HG03103 (cell line): ENCODE measurements at regions not wholly inside any gene's neighbourhood (a gene's known extent, or its start where the extent isn't known, plus 50 kb on each side); places are given as distances from the start of the nearest gene placed in this dataset.
"Not testable (repeated sequence)": the region's sequence is repeated elsewhere in the genome, so short reads cannot be mapped to it uniquely, and the experiment has no call there.

Experiments
- ATAC-seq: cut with Tn5 transposase; IDR thresholded peaks from one replicate; pipeline ENCODE4 v1.9.1; 2021; ENCODE audit warnings: low read depth; ENCODE audit not compliant: unreplicated experiment

DNA sequence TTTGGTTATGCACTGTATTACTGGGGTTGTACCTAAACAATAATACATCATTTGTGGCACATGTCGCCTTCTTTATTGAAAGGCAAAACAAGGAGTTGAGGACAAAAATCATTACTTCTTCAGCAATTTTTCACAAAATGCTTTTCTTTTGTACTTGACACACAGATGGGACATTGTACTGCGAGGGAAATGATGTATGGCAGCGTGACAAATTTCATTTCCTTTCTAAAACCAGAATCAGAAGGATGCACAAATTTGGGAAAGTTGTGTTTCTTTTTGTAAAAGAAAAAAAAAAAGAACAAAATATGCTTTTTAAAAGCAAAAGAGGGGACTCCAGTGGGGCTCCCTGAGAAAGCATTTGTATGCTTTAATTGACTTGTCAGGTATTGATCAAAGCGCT is 394.0 kb upstream of the SLC35B3 start:
- no peak for ATAC-seq

DNA sequence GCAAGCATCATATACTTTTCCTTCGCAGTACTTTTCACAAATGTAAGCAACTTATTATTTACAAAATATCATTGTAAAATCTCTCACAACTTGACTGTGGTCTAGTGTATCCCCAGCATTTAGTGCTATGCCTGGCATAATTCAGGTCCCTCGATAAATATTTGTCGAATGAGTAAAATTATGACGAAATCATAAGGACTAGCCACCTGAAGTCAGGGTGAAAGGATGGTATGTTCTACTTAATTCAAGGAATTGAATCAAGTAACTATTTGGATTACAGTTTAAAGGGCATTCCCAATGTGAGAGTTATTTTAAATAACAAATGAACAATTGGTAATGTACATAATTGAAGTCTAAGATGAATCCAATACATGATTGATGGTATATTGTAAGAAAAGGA is 393.0 kb upstream of the SLC35B3 start:
- no peak for ATAC-seq

DNA sequence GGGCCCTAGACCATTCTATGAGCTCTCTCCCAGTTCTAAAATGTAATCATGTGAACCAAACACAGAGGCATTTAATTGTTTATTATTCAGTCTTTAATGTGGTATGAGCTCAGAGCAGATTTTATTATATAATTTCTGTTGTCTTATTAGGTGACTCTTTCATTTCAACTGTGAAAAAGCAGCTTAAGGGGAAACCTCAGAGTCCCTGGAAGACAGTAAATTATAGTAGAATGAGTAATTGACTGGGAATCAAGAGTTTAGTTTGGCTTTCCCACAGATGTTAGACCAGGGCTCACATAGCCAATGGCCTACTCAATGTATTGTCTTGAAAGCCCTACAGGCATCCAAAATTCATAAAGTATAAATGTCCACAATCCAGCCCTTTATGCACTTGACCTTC is 390.4 kb upstream of the SLC35B3 start:
- no peak for ATAC-seq

DNA sequence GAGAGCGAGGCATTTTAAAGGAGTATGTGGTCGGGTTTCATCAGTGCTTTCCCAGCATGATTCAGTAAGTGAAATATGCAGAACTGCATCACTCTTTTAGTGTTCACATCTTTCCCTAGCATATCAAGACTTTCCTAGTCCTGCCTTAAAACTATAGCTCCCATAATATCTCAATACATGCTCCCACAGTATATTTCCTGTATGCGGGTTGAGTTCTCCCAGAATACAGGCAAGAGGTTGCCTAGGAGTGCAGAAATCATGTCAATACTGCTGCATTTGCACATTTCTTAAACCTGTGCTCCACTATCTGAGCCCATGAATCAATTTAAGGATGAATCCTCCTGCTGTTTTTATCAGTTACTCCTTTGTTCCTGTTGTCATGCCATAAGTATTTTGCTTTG is 386.6 kb upstream of the SLC35B3 start:
- no peak for ATAC-seq

DNA sequence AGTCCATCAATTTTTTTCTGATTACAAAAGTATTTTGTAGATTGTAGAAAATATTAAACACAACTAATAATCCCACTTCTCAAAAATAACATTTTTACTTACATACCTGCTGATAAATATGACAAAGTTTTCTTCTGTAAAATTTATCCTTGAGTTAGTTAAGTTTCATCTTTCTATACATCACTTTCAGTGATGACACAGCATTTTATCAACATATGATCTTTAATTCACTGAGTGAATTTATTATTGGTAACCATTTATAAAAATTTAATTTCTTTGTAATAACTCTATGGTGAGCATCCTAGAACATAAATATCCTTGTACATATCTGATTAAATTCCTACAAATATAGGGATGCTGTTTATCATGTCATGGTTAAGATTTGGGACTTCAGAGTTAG is 385.0 kb upstream of the SLC35B3 start:
- ATAC-seq: no peak

DNA sequence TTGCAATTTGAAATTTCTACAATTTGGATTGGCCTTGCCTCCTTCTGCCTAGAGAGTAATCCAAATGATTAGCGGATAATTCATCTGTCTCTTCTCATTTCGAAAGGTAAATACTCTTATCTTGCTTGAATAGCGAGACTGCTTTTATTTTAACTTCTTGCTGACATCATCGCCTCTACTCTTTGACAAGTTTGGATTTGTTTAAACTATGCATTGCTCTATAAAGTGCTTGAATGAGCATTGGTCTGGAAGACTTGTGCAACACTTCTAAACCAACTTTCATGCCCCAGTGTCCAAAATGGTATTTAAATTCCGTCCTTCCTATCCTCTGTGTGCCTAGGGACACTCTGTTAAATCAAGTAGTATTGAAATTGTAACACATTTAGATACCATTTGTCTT is 384.1 kb upstream of the SLC35B3 start:
- ATAC-seq: no peak

DNA sequence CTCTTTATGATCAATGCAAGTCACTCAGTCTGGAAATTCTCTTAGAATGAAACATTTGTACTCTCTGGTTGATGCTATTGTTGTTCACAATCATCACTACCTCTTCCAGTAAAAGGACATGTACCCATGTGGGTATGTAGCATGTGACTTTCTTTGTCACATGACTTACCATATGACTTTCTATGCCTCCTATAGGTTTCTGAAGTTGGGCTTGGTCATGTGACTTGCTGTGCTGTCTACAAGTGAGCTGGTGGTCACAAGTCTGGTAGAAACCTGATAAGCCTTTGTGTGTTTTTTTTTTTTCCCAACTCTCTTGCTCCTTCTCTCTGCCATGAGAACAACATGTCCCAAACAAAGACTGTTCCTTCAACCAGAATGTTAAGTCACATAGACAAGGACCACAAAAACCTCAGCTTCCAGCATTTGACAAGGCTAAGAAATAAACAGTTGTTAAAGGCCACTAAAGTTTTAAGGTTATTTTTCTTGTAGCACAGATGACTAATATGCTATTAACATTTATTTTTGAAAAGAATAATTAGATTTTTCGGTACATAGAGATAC is 379.2 kb upstream of the SLC35B3 start:
- ATAC-seq: no peak

DNA sequence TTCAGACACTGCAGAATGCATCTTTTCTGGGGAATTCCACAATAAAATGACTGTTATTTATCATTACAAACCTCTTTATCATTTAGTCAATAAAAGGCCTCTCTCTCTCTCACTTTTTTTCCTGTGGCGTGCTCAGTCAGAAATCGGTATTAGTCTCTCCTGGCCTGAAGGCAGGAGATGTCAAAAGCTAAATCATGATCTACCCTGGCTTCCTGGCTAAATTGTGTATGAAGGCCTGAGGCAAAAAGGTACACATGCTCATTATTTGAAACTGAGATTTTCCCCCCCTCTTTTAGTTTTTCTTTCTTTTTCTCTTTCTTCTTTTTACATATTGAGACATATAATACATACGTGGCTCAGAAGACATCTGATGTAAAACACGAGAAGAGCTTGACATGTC is 375.0 kb upstream of the SLC35B3 start:
- no peak for ATAC-seq

DNA sequence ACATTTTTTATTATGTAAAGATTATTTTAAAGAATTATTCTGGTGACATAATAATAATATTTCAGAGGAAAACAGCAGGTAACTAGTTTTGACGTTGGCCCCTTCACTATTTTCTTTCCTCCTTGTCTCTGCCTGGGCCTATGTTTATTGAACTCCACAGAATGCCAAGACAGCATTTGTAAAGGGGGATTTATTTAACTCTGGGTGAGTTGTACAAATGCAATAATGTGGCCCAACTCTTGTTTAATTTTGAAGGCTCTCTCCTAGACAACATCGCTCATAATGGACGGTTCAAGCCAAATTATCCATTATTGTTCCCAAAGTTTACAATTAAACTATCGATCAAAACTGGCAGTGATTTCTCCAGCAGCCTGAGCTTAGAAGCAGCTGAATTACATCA is 374.3 kb upstream of the SLC35B3 start:
- no peak for ATAC-seq

DNA sequence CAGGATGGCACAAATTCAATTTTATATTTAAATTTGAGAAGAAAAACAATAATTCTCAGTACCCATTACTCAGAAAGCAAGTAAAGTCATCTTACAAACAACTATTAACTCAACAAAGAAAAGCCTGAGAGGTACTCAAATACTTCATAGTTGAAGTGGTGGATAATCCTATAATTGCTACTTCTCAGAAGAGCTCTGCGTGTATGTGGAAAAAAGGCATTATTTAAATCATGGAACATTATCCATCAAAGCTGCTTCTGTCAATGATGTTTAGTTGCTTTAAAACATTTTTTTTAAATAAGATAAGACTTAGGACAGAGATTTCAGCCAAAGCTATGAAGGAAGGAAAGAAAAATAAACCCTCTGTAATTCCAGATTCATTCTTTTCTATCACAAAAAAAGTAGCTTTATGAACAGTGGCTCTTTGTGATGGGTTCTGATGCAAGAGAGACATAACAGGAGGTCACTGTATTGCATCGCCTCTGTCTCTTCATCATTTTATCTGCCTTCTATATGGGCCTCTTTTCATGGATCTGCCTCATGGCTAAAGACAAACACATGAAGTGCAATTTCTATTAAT is 367.9 kb upstream of the SLC35B3 start:
- no peak for ATAC-seq

DNA sequence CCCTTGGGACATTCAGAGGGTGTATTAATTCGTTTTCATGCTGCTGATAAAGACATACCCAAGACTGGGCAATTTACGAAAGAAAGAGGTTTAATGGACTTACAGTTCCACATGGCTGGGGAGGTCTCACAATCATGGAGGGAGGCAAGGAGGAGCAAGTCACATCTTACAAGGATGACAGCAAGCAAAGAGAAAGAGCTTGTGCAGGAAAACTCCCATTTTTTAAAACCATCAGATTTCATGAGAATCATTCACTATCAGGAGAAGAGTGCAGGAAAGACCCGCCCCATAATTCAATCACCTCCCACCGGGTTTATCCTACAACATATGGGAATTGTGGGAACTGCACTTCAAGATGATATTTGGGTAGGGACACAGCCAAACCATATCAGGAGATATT is 367.1 kb upstream of the SLC35B3 start:
- not testable (repeated sequence) for ATAC-seq

DNA sequence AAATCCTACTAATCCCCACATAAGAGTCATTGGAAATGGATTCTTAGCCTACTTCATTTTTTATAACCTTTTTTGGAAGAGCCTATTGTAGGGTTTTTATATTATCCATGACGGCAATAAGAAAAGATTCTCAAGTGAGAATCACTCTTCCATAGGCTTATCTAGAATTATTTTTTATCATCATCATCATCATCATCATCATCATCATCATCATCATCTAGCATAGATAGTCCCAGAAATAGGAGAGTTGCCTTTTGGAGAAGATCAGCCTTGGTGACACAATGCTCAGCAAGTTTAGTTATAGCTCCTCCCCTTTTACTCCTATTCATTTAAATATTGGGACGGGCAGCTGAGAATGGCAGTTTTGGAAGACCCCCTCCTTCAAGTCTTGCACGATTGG is 359.1 kb upstream of the SLC35B3 start:
- ATAC-seq: no peak

DNA sequence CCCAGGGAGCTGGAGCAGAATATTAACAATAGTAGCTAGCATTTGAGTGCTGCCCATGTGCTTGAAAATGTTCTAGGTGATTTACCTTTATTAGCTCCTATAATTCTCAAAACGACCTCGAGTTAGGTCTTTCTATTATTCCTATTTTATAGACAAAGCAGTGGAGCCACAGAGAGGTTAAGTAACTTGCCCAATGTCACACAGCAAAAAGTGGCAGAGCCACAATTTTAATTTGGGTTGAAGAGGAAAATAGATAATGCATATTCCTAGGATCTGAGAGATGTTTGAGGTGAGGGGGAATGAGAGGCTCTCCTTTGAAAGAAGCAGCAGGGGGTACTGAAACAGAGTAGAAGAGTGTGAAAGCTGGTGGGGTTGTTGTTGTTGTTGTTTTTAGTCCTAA is 354.5 kb upstream of the SLC35B3 start:
- ATAC-seq: no peak

DNA sequence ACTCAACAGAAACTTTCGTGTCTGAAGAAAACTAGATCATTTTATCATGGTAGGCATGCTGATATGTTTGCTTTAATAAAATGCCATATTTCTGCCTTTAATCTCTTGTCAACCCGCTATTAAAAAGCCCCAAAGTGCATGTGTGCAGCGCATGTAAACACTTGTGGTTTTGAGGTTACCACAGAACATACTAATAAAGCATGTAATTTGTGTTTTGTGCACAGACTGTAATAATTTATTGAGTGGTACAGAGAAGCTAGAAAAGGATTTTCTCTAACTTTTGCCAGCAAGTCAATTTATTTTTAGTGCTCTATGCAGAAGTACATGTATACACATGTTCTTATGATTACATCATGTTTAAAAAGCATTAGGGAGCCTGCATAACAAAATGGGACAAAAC is 349.9 kb upstream of the SLC35B3 start:
- no peak for ATAC-seq

DNA sequence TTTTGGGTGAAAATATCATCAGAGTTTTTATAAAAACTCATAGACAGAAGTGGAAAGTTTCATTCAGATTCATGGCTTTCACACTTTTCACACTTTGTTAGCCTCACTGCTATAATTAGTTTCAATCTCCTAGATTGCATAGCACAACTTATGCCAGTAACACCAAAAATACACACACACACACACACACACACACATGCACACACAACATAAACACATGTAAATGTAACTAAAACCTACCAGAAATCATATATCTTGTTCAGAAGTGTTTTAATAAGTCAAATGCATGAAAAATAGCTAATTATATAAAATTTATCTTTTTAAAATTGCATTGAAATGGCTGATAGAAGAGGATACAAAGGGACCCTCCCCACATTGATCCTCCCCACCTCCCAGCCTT is 347.8 kb upstream of the SLC35B3 start:
- ATAC-seq: no peak

DNA sequence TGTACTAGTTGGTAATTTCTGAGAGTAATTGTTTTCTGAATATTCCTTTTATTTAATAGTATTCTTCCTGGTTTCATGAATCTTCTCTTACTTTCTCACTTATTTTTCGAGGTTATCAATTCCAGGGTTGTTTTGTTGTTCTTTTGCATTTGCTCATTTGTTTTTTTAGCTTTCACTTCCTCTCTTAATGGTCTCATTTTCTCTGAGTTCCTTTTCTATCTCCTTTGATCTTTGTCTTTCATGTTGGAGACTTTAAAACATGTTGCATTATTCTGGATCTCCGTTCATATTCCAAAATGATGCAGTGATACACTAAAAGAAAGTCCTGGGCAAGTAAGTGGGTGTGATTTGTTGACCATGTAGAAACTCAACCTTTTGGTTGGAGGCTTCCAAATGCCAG is 345.3 kb upstream of the SLC35B3 start:
- ATAC-seq: no peak

DNA sequence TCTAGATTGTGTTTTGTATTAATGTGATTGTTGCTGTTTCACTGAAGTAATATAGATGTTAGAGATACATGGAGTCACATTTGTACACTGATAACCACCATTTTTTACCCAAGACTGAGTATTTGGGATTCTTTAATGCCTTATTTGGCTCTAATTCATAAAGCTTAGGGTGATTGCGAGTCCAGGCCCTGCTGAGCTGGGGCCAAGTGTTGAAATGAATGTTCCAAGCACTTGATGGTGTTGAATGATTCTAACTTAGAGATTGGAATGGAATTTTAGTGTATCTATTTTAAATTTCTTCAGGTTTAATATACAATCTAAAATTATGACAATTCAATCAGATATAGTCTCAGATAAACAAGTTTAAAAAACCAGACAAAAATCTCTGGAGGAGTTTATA is 329.4 kb upstream of the SLC35B3 start:
- ATAC-seq: no peak

DNA sequence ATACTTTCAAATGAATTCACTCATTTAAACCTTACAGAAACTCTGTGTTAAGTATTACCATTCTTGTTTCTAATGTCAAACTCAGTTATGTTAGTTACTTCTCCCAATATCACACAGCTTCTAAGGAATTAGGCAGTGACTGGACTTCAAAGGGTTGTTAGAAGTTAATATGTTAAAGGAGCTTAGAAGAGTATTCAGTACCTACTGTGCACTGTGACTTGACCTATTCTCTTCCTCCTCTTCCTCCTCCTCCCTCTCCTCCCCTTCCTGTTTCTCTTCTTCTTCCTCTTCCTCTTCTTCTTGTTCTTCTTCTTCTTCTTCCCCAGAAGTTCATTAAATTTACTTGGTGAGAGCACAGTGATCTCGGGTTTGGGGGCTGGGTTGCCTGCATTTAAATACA is 325.6 kb upstream of the SLC35B3 start:
- ATAC-seq: no peak

DNA sequence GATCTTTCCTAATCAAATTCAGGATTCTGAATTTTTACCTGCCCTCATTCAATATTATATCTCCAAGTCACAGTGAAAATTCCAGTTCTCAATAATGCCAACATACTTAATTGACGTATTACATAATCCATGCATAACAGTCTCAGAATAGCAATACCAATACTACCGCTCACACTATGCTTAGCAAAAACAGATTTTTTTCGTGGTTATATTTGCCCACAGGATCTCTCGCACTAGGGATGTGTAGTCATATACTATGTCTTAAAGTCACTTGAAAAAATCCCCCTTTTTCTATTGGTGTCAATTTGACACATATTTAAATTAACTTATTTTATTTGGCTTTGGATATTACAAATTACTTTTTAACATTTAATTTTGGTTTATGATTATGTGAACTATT is 323.1 kb upstream of the SLC35B3 start:
- no peak for ATAC-seq

DNA sequence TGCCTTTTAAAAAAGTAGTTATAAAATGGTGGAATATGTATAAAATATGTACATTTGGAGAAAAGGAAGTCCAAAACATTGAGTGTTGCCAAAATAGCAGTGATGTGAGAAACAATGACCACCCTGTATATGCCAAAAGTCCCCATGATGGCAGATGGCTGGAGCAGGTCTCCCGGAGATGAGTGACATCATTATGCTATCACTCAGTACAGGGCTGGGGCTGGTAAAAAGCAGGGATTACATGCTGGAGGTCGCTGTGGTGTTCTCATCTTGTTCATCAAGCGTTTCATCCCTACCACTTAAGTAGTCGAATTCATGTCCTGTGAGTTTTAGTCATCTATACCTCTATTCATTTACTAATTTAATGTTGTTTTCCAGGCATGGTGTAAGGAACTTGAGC is 315.3 kb upstream of the SLC35B3 start:
- no peak for ATAC-seq

DNA sequence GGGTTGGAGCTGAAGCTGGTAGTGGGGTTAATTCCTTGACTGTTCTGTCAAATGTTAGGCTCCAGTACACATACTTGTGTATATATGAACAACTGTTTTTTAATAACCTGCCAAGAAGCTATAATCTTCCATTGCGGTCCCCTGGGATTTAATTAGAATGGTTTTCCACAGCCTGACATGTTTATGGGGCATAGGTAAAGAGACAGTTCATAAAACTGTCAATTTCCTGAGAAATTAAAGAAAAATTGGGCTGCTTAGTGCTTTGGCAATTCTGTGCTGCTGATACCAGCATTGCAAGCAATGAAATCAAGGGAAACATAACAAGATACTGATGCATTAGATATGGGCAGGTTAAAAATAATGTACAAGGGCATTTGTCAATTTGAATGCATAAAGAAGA is 314.1 kb upstream of the SLC35B3 start:
- ATAC-seq: no peak

DNA sequence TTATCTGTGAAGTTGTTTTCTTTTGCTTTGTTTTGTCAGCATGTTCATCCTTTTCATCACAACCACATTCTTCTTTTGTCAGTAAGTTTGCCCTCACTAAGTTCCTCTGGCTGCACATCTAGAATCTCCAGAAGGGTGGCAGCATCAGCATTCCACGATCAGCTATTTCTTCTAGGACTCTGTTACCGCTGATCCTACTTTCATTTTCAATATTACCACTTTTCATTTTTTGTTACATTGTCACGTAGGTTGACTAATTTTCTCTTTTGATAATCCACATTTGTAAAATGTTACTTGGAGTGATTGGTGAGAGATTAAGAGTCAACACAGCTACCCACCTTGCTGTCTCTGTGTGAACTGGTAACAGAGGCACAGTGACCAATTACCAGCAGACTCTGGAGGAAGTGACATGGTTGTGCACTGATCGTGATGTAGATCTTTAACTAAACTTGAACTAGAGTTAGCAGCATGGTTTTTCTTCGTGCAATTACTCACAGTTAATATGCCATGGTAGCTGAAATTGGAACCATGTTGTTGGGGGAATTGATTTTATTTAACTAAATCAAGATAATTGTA is 307.9 kb upstream of the SLC35B3 start:
- ATAC-seq: peak; percentile 61

DNA sequence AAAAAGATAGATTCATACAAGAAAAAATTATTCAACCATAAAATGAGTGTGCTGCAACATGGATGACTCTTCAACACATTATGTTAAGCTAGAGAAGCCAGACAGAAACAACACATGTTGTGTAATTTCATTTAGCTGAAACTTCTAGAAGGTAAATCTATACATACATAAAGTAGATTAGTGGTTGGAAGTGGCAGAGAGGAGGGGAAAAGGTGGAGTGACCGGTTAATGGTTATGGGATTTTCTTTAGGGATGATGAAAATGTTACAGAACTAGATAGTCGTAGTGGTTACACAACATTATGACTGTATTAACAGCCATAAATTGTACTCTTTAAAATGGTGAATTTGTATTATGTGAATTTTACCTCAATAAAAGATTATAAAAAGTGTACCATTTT is 304.1 kb upstream of the SLC35B3 start:
- ATAC-seq: no peak
